Fibroblast of the aortic adventitia (primary cell): ENCODE measurements at regions not wholly inside any gene's neighbourhood (a gene's known extent, or its start where the extent isn't known, plus 50 kb on each side); places are given as distances from the start of the nearest gene placed in this dataset.

ENCODE experiments used
- DNase-seq: peaks from one replicate; pipeline ENCODE4 v3.0.0-alpha.2; 2010; ENCODE audit warnings: low read depth
- H3K4me3 ChIP-seq: 2 replicates; pipeline ENCODE4 v1.5.1; 2011; ENCODE audit warnings: low read depth, mild to moderate bottlenecking, control low read depth, low read length, moderate library complexity
- TF ChIP-seq, protein P1 (sequence below): IDR thresholded peaks from 2 replicates; pipeline ENCODE4 v1.5.1; 2011; ENCODE audit warnings: mild to moderate bottlenecking, low read length, control low read depth, inconsistent platforms; ENCODE audit not compliant: insufficient read depth

DNA sequence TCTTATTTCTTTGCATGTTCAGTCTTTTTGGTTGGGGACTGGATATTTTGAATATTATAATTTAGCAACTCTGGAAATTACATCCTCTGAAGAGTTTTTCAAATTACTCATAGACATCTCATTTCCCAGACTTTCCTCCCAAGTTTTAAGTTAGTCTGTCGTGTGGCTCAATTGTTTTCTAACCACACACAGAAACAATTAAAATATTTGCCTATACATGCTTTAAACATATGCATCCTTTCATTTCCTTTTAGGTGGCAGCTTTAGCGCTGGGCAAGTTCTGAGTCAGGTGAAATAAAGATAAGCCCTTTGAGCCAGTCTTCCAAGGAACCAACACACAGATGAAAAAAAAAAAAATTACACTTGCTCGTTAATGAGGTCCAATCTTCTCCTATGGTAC lies 307.0 kb upstream of the SPOCK3 start:
- peak; percentile 24 for DNase-seq
- H3K4me3 ChIP-seq = no peak overlapping the region
- TF ChIP-seq, protein P1, sequence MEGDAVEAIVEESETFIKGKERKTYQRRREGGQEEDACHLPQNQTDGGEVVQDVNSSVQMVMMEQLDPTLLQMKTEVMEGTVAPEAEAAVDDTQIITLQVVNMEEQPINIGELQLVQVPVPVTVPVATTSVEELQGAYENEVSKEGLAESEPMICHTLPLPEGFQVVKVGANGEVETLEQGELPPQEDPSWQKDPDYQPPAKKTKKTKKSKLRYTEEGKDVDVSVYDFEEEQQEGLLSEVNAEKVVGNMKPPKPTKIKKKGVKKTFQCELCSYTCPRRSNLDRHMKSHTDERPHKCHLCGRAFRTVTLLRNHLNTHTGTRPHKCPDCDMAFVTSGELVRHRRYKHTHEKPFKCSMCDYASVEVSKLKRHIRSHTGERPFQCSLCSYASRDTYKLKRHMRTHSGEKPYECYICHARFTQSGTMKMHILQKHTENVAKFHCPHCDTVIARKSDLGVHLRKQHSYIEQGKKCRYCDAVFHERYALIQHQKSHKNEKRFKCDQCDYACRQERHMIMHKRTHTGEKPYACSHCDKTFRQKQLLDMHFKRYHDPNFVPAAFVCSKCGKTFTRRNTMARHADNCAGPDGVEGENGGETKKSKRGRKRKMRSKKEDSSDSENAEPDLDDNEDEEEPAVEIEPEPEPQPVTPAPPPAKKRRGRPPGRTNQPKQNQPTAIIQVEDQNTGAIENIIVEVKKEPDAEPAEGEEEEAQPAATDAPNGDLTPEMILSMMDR = no peak

DNA sequence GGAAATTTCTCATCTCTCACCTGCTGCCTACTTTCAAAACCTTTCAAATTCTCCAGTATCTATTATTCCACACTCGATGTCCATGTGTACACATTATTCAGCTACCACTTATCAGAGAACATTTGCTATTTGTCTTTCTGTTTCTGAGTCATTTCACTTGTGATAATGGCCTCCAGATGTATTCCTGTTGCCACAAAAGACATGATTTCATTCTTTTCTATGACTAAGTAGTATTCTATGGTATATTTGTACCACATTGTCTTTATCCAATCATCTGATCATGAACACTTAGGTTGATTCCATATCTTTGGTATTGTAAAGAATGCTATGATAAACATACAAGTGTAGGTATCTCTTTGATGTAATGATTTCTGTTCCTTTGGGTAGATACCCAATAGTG lies 310.1 kb upstream of the SPOCK3 start:
- DNase-seq = peak; percentile 39
- H3K4me3 ChIP-seq = no peak overlapping the region

DNA sequence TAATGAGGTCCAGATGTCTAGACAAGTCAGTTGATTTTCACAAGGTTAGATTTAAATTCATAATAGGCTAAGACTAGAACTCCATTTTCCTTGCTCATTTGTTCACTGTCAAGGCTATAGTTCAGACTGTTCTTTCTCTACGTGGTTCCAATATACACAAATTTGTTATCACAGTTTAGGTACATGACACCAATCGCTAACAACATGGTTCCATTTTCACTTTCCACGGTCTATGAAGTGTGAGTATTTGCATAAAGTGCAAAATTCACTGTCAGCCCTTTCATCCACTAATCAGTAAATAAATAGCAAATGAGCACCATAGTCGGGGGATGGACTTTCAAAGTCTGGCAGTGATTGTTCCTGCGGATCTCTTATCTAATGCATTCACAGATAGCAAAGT lies 315.7 kb upstream of the SPOCK3 start:
- DNase-seq = peak; percentile 3
- TF ChIP-seq, protein P1 = no peak
- H3K4me3 ChIP-seq = no peak overlapping the region

More for the DNA sequence above, 310.1 kb upstream of the SPOCK3 start:
- TF ChIP-seq, protein P1 = no peak

DNA sequence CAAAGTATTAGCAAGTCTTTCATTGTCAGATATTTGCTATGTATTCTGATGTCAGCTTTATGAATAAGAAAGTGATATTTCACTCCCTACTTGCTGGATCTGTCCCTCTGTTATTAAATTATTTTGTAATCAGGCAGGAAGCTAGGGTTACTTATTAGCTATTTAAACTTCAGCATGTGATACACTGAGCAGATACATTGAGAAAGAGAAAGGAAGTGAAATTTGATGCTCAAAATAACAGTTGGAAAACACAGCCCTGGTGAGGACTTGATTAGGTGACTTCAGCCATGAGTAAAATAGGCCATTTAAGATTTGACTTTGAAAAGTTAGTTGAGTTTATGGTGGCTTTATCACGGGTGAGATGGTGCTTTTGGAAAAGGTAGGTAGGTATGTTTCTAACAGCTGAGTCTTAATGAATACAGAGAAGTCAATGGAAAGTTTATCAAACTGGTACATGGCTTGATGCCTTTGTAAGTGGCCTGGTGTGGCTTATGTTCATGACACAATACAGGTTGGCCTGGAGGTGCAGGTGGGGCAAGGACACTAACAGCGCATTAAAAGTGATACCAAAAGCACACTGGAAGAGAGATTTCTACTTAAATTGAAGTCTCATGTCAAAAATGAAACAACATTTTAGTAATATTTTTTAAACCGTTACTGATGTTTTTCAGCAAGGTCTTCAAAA lies 321.2 kb upstream of the SPOCK3 start:
- TF ChIP-seq, protein P1 = no peak
- DNase-seq = no peak
- H3K4me3 ChIP-seq = no peak overlapping the region

DNA sequence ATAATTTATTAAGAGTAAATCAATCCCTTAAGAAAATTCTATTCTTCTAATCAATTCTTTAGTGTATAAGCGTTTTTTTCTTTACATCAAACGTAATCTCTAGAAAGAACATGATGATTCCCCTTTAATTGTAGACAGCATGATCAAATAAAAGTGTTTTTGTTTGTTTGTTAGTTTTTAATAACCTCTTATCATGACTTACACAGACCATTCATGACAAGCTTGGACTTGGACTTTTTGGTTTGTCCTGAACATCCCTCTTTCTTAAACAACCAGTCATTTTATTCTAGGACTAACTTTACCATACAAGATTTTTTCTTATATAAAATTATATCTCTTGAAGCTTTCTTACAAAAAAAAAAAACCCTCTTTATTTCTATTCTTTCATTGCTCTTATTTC lies 344.6 kb upstream of the SPOCK3 start:
- no peak for DNase-seq
- TF ChIP-seq, protein P1 = no peak

DNA sequence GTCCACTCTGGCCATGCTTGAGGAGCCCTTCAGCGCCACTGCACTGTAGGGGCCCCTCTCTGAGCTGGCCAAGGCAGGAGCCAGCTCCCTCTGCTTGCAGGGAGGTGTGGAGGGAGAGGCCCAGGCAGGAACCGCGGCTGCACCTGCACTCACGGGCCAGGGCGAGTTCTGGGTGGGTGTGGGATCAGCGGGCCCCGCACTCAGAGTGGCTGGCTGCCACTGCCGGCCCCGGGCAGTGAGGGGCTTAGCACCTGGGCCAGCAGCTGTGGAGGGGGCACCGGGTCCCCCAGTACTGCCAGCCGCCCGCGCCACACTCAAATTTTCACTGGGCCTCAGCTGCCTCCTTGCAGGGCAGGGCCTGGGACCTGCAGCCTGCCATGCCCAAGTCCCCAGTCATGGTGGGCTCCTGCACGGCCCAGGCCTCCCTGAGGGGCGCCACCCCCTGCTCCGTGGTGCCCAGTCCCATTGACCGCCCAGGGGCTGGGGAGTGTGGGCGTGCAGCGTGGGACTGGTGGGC lies 347.2 kb upstream of the SPOCK3 start:
- DNase-seq = no peak
- TF ChIP-seq, protein P1 = no peak
- no peak overlapping the region for H3K4me3 ChIP-seq

More for the DNA sequence above, 344.6 kb upstream of the SPOCK3 start:
- H3K4me3 ChIP-seq = no peak overlapping the region
